Stomach smooth muscle (tissue), 2 donors: ENCODE measurements at regions not wholly inside any gene's neighbourhood (a gene's known extent, or its start where the extent isn't known, plus 50 kb on each side); places are given as distances from the start of the nearest gene placed in this dataset.
"Not testable (repeated sequence)": the region's sequence is repeated elsewhere in the genome, so short reads cannot be mapped to it uniquely, and the experiment has no call there.

Source experiments
- H3K27ac ChIP-seq: one replicate; pipeline ENCODE4 v1.7.0; 2013; ENCODE audit warnings: mild to moderate bottlenecking, low read length, inconsistent platforms
- H3K27me3 ChIP-seq, 2 donors: one replicate each; pipeline ENCODE4 v1.7.0; 2013; ENCODE audit warnings: low read length in 2 of 2; ENCODE audit not compliant: insufficient read depth in 2 of 2, control insufficient read depth in 1 of 2
- H3K36me3 ChIP-seq, 2 donors: one replicate each; pipeline ENCODE4 v1.7.0; 2013; ENCODE audit warnings: low read length in 2 of 2; ENCODE audit not compliant: control insufficient read depth in 2 of 2, insufficient read depth in 2 of 2
- H3K4me1 ChIP-seq: one replicate; pipeline ENCODE4 v1.7.0; 2013; ENCODE audit warnings: low read length; ENCODE audit not compliant: control insufficient read depth, insufficient read depth
- H3K4me3 ChIP-seq, 2 donors: one replicate each; pipeline ENCODE4 v1.7.0; 2013; ENCODE audit warnings: low read length in 2 of 2
- H3K9ac ChIP-seq, 2 donors: one replicate each; pipeline ENCODE4 v1.7.0; 2013; ENCODE audit warnings: low read length in 2 of 2, mild to moderate bottlenecking in 1 of 2
- H3K9me3 ChIP-seq, 2 donors: one replicate each; pipeline ENCODE4 v1.7.0; 2013; ENCODE audit warnings: low read length in 2 of 2; ENCODE audit not compliant: control insufficient read depth in 2 of 2
- donor health status: healthy.
- donor health status: Pancreatic carcinoma.

DNA sequence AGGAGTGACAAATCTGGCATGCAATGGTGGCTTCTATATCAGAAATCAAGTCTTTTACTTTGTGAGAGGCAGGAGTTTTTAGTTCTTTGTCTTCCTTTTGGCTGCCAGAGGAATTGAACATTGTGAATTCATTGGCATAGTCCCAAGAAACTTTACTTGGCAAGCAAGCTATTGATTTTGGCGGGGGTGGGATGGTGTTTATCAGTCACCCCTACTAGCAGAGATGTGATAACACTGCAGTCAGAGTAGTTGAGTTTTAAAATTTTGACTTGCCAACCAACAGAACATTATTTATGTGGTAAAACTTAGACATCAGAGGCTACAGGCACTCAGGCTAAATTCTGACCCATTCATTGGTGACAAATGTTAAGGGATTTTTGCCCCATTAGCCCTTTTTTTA is 129.2 kb downstream of the FAM72B start:
- H3K27ac ChIP-seq, H3K27me3 ChIP-seq, H3K4me3 ChIP-seq, H3K4me1 ChIP-seq, H3K9me3 ChIP-seq, H3K36me3 ChIP-seq, H3K9ac ChIP-seq: not testable (repeated sequence)

DNA sequence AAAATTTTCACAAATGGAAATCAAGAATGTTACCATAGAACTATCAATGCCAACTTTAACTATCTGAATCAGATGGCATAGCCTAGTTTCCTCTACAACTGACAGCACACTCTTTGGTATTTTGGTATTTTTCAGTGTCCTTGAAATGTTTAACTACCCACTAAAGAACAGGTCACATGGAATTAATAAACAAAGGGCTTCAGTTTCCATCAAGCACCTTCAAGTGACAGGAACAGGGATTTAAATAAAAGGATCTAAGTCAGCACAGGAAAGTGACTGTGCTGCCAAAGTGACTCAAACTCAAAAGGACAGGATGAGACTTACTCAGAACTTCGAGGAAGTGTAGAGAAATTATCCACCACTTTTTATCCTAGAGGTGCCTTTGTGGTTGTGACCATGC is 117.2 kb downstream of the FAM72B start:
- not testable (repeated sequence) for H3K27me3 ChIP-seq, H3K27ac ChIP-seq, H3K4me1 ChIP-seq, H3K9ac ChIP-seq, H3K36me3 ChIP-seq, H3K9me3 ChIP-seq, H3K4me3 ChIP-seq

DNA sequence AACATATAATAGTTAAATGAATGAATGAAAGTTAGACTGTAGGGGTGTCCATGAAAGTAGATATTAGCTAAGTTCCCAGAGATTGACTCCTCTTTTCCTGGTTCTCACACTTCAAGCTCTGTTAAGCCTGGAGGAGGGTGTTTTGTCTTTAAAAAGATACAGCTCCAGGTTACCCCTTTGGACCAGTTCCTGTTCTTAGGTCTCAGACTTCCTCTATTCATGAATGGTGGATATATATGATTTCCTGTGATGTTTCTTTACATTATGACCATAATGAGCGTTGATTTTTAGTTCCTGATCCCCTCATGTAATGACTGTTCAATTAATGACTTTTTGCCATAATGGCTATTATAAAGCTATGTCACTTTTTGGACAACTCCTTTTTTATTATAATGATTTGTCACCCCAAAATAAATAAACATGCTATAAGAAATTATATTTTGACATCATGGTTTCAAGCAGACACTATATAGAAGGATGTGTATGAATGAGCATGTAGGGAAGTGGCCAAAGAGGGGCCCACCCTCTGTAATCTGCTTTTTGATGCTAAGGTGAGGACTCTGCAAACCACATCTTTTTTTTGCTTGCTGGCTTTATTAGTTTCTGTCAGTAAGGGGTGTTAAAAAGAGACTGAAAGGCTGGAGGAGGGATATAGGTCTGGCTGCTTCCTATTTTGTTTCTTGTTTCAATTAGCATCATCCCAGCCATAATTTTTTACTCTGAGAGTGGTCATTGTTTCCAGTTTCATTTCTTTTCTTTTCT is 115.2 kb downstream of the FAM72B start:
- H3K4me1 ChIP-seq, H3K9ac ChIP-seq, H3K27ac ChIP-seq, H3K27me3 ChIP-seq, H3K9me3 ChIP-seq, H3K4me3 ChIP-seq, H3K36me3 ChIP-seq: not testable (repeated sequence)

DNA sequence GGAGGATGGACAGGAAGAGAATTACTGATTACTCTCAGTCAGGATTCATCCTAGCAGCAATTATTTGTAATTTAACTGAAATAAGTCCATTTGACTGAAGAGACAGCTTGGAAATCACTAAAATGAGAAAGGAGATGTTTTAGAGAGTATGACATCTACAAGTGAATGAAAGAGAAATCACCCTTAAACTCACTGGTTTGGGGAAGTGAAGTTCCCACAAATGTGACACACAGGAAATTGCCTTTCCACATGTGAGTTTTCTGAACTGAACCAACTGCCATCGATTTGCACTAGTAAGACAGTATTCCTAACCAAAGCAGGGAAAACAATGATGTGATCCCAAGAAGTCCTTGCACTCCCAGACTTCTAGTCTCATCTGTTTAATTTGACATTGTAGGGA is 110.3 kb downstream of the FAM72B start:
- H3K4me3 ChIP-seq, H3K36me3 ChIP-seq, H3K9ac ChIP-seq, H3K4me1 ChIP-seq, H3K27me3 ChIP-seq, H3K27ac ChIP-seq, H3K9me3 ChIP-seq: not testable (repeated sequence)

DNA sequence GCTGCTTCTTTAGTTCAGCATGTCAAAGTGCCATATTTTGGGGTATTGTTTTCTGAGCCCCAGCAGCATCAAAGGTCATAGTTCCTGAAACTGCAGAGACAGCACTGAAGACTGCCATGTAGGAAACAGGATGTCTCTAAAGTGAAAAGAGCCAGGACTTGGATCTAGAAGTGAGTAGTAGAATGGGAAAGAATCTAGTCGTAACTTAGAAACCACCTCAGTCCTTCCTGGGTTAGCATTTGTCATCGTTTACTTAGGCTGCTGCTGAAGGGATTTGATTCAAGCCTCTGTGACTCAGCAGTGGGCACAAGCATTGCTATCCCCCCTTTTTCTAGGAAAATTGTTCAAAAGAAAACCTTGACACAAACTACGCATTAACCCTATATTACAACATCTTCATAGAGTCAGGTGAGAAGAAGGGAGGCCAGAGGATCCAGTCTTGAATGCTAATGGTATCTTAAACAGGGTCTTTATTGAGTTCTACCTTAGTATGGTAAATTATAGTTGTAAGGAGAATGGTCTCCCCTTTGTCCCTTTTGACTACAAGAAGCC is 108.8 kb downstream of the FAM72B start:
- not testable (repeated sequence) for H3K9ac ChIP-seq, H3K36me3 ChIP-seq, H3K9me3 ChIP-seq, H3K27ac ChIP-seq, H3K4me1 ChIP-seq, H3K27me3 ChIP-seq, H3K4me3 ChIP-seq

DNA sequence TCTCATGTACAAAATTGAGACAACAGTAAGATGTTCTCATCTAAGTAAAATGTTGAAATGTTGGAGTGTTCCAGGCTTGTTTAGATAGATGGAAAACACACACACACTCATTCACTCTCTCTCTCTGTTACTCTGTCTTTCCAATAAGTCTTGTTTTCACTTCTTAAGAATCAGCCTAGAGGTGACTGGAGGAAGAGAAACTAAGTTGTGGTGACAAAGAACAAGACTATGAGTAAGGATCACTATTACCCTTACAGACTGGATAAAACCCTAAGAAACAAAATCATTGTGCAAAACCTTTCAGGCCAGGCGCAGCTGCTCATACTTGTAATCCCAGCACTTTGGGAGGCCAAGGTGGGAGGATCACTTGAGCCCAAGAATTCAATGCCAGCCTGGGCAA is 107.5 kb downstream of the FAM72B start:
- H3K36me3 ChIP-seq, H3K9ac ChIP-seq, H3K9me3 ChIP-seq, H3K27ac ChIP-seq, H3K4me1 ChIP-seq, H3K27me3 ChIP-seq, H3K4me3 ChIP-seq: not testable (repeated sequence)

DNA sequence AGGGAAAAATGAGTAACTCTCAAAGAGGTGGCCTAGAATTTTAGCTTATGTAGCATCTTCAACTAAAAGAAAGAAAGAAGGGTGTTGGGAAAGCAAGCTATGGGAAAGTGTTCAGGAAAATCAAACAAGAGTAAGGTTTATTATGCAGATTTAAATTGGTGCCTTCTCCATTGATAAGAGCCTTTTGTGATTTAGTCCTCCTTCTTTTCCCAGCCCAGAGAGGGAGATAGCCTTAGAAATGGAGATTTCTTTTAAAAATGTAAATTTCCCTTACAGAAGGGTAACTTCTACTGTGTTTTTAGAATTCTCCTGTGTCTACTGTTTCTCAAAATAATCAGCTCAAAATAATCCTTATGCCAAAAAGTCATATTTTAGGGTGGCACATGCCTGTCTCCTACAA is 104.5 kb downstream of the FAM72B start:
- not testable (repeated sequence) for H3K27me3 ChIP-seq, H3K27ac ChIP-seq, H3K36me3 ChIP-seq, H3K9ac ChIP-seq, H3K4me3 ChIP-seq, H3K4me1 ChIP-seq, H3K9me3 ChIP-seq

DNA sequence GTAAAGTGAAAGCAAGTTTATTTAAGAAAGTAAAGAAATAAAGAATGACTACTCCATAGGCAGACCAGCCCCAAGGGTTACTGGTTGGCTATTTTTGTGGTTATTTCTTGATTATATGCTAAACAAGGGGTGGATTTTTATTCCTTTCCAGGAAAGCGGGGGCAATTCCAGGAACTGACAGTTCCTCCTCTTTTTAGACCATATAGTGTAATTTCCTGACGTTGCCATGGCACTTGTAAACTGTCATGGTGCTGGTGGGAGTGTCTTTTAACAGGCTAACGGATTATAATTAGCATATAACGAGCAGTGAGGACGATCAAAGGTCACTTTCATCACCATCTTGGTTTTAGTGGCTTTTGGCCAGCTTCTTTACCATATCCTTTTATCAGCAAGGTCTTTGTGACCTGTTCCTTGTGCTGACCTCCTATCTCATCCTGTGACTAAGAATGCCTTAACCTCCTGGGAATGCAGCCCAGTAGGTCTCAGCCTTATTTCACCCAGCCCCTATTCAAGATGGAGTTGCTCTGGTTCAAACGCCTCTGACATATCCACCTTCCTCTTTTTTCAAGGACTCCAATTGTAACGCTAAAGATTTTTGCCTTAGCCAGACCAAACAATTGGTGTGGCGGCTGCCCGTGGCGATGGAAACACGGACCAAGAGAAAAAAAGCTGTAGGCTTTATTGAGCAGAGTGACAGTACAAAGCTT is 103.8 kb downstream of the FAM72B start:
- H3K27me3 ChIP-seq, H3K9ac ChIP-seq, H3K4me3 ChIP-seq, H3K4me1 ChIP-seq, H3K36me3 ChIP-seq, H3K27ac ChIP-seq, H3K9me3 ChIP-seq: not testable (repeated sequence)

DNA sequence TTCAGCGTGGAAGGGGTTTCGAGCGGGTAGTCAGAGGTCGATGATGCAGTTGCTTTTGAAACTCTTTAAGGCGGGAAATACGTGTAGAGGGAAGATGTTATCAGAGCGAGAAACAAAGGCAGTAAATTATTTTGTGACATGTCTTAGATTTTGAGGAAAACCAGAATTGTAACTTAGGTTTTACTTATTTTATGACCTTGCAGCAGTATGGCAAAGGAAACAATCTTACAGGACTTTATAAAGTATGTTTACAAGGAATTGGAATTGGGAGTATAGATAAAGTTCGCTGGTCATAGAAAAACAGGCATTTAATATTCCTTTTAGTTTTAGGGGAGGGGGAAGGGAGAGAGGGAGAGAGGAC is 103.3 kb downstream of the FAM72B start:
- not testable (repeated sequence) for H3K27me3 ChIP-seq, H3K9me3 ChIP-seq, H3K9ac ChIP-seq, H3K4me3 ChIP-seq, H3K4me1 ChIP-seq, H3K36me3 ChIP-seq, H3K27ac ChIP-seq

DNA sequence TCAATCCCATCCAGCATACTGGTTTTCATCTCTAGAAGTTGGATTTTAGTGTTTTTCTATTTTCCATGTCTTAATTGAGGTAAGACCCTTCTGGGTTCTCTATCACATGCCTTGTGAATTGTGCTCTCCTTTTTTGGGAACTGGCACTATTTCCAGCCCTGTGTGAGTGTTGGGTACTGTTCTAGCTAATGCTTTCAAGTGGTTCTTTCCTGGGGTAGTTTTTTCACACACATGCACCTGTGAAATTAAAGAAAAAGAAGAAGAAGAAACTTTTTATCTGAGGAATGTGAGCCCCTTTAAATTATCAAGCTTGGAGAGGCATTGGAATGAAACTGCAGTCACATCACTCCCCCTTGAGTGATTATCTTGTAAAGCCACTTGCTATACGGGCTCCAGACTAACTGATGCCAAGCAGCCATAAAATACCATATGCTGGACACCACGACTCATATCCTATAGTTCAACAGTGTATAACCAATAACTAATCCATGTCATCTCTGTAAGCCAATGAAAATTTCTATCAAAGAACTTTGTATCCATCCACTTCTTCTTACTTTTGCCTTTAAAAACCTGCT is 102.4 kb downstream of the FAM72B start:
- H3K9me3 ChIP-seq, H3K27me3 ChIP-seq, H3K4me3 ChIP-seq, H3K9ac ChIP-seq, H3K36me3 ChIP-seq, H3K27ac ChIP-seq, H3K4me1 ChIP-seq: not testable (repeated sequence)

DNA sequence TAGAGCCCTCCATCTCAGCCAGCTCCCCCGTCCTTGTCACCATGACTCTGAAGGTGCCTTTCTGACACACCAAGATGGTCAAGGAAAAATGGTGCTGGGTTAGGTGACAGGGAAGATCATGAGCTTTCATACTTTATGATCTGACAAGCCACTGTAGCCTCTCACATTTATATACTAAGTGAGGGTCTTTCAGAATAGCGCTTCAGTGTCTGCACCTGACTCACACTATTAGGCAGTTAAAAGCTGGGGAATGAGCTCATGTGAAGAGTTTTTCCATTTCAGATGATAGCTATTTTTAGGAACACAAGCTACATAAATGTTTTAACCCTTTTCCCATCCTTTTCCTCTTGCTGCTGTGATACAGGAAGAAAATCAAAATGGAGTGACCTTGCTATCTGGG is 101.1 kb downstream of the FAM72B start:
- H3K36me3 ChIP-seq, H3K27ac ChIP-seq, H3K4me3 ChIP-seq, H3K9me3 ChIP-seq, H3K9ac ChIP-seq, H3K27me3 ChIP-seq, H3K4me1 ChIP-seq: not testable (repeated sequence)
